WTC11 (cell line): ENCODE measurements at regions not wholly inside any gene's neighbourhood (a gene's known extent, or its start where the extent isn't known, plus 50 kb on each side); places are given as distances from the start of the nearest gene placed in this dataset.
A peak's percentile ranks its signal among the peaks of the same experiment; 100 is the strongest.

ENCODE experiments used
- ATAC-seq: fragments of 200-7000 bp; cut with Tn5 transposase; 2 replicates; pipeline ENCODE4 v1.10.0; 2021; ENCODE audit warnings: mild to moderate bottlenecking, moderate library complexity
- CTCF ChIA-PET: fragments of 300-600 bp; sonication (Branson Sonifier 250); formaldehyde crosslinking; loops from one replicate; lab custom pipeline; 2021; ENCODE audit warnings: antibody characterized with exemption; lab: Charles Lee
- POLR2A ChIA-PET: fragments of 350-600 bp; sonication (Branson Sonifier 250); formaldehyde crosslinking; loops from one replicate; lab custom pipeline; 2021; ENCODE audit warnings: antibody characterized with exemption; lab: Charles Lee
- DNase-seq: peaks from one replicate; pipeline ENCODE4 v3.0.0; 2021; ENCODE audit warnings: low spot score
- H3K27ac Mint-ChIP-seq: 2 replicates; pipeline ENCODE4 v1.8.0; 2021; ENCODE audit warnings: mixed read lengths
- H3K27me3 Mint-ChIP-seq: 2 replicates; pipeline ENCODE4 v1.8.0; 2021; ENCODE audit warnings: low read depth, mild to moderate bottlenecking, moderate library complexity, mixed read lengths
- H3K36me3 Mint-ChIP-seq: 2 replicates; pipeline ENCODE4 v1.8.0; 2021; ENCODE audit warnings: mixed read lengths
- H3K4me1 Mint-ChIP-seq: 2 replicates; pipeline ENCODE4 v1.8.0; 2022; ENCODE audit warnings: mixed read lengths
- H3K4me3 Mint-ChIP-seq: 2 replicates; pipeline ENCODE4 v1.8.0; 2021; ENCODE audit warnings: mild to moderate bottlenecking, moderate library complexity, mixed read lengths
- H3K9me3 Mint-ChIP-seq: 2 replicates; pipeline ENCODE4 v1.8.0; 2021; ENCODE audit warnings: mixed read lengths
- AR ChIP-seq: fragments of 250-450 bp; sonication (Bioruptor Pico); IDR thresholded peaks from 2 replicates; pipeline ENCODE4 v1.9.0; 2021; ENCODE audit warnings: mild to moderate bottlenecking
- ATF6 ChIP-seq: sonication (generic); formaldehyde crosslinking; IDR thresholded peaks from 2 replicates; pipeline ENCODE4 v1.8.1; 2023; ENCODE audit warnings: mild to moderate bottlenecking, missing genetic modification reagents
- CBFB ChIP-seq: sonication (generic); formaldehyde crosslinking; IDR thresholded peaks from 2 replicates; pipeline ENCODE4 v1.8.1; 2022; ENCODE audit warnings: mild to moderate bottlenecking, low read depth, missing genetic modification reagents
- ELF4 ChIP-seq: sonication (generic); formaldehyde crosslinking; IDR thresholded peaks from 2 replicates; pipeline ENCODE4 v1.8.1; 2022; ENCODE audit warnings: low read depth, mild to moderate bottlenecking, moderate library complexity, missing genetic modification reagents
- ESRRA ChIP-seq: sonication (generic); formaldehyde crosslinking; IDR thresholded peaks from 2 replicates; pipeline ENCODE4 v1.8.1; 2022; ENCODE audit warnings: mild to moderate bottlenecking, missing genetic modification reagents, borderline replicate concordance
- ETV6 ChIP-seq: sonication (generic); formaldehyde crosslinking; IDR thresholded peaks from 2 replicates; pipeline ENCODE4 v1.8.1; 2022; ENCODE audit warnings: mild to moderate bottlenecking, missing genetic modification reagents
- FOXJ3 ChIP-seq: sonication (generic); formaldehyde crosslinking; IDR thresholded peaks from 2 replicates; pipeline ENCODE4 v1.9.0; 2021; ENCODE audit warnings: missing genetic modification reagents, mild to moderate bottlenecking, borderline replicate concordance
- IRF2 ChIP-seq: sonication (generic); formaldehyde crosslinking; IDR thresholded peaks from 2 replicates; pipeline ENCODE4 v1.8.0; 2022; ENCODE audit warnings: low read depth, missing genetic modification reagents, borderline replicate concordance
- JAZF1 ChIP-seq: fragments of 250-450 bp; sonication (Bioruptor Pico); IDR thresholded peaks from 2 replicates; pipeline ENCODE4 v1.9.0; 2021; ENCODE audit warnings: moderate library complexity, mild to moderate bottlenecking, inconsistent platforms
- MLX ChIP-seq: sonication (generic); formaldehyde crosslinking; IDR thresholded peaks from 2 replicates; pipeline ENCODE4 v1.8.1; 2023; ENCODE audit warnings: mild to moderate bottlenecking, missing genetic modification reagents, moderate library complexity
- MXD4 ChIP-seq: fragments of 250-450 bp; sonication (Bioruptor Pico); IDR thresholded peaks from 2 replicates; pipeline ENCODE4 v1.8.0; 2021; ENCODE audit warnings: mild to moderate bottlenecking, moderate library complexity, borderline replicate concordance
- NFATC4 ChIP-seq: fragments of 250-450 bp; sonication (Bioruptor Pico); IDR thresholded peaks from 2 replicates; pipeline ENCODE4 v1.9.0; 2021; ENCODE audit warnings: mild to moderate bottlenecking
- NR3C1 ChIP-seq: sonication (generic); formaldehyde crosslinking; conservative IDR thresholded peaks from 2 replicates; pipeline ENCODE4 v1.8.1; 2023; ENCODE audit warnings: low read depth, mild to moderate bottlenecking, missing genetic modification reagents
- SMAD3 ChIP-seq: sonication (generic); formaldehyde crosslinking; IDR thresholded peaks from 2 replicates; pipeline ENCODE4 v1.8.0; 2022; ENCODE audit warnings: missing genetic modification reagents, mild to moderate bottlenecking, borderline replicate concordance
- SMAD4 ChIP-seq: sonication (generic); formaldehyde crosslinking; IDR thresholded peaks from 2 replicates; pipeline ENCODE4 v1.8.0; 2022; ENCODE audit warnings: mild to moderate bottlenecking, missing genetic modification reagents
- ZNF317 ChIP-seq: sonication (generic); formaldehyde crosslinking; IDR thresholded peaks from 2 replicates; pipeline ENCODE4 v1.8.1; 2023; ENCODE audit warnings: low read depth, mild to moderate bottlenecking, moderate library complexity, missing genetic modification reagents, borderline replicate concordance
- ZNF423 ChIP-seq: fragments of 250-450 bp; sonication (Bioruptor Pico); IDR thresholded peaks from 2 replicates; pipeline ENCODE4 v2.1.2; 2022; ENCODE audit warnings: mild to moderate bottlenecking, moderate library complexity
- ZNF671 ChIP-seq: fragments of 250-450 bp; sonication (Bioruptor Pico); IDR thresholded peaks from 2 replicates; pipeline ENCODE4 v1.8.0; 2021; ENCODE audit warnings: mild to moderate bottlenecking

- H3K4me3 Mint-ChIP-seq = no peak overlapping the region
- POLR2A ChIA-PET = no interaction called here
Observed at GRCh38 chr11:42837994-42838393, 473.8 kb upstream of the API5 start.

GRCh38 chr11:42840176-42840829, 471.5 kb upstream of the API5 start:
- Mint-ChIP-seq H3K27ac (no peak overlapping the region), H3K36me3 (no peaks in the 10 kb centered on the region), H3K4me3 (no peak overlapping the region), H3K9me3 (peaks cover 19% of the 10 kb centered on the region), H3K4me1 (peaks cover 36% of the 10 kb centered on the region), H3K27me3 (no peaks in the 10 kb centered on the region; the same call in 1 of the 2 replicates)
- ChIA-PET POLR2A (no interaction called here), CTCF (no interaction called here)
- no peak for ATAC-seq
- TF ChIP-seq MXD4 (CRISPR knock-in tag) = no peak
- DNase-seq = no peak

More at GRCh38 chr11:42837994-42838393, 473.8 kb upstream of the API5 start:
- no peak for TF ChIP-seq ETV6 (CRISPR knock-in tag)
- no peak for TF ChIP-seq IRF2 (CRISPR knock-in tag)
- TF ChIP-seq, all 79 proteins: peak for 0
- peaks cover 25% of the 10 kb centered on the region for H3K9me3 Mint-ChIP-seq
- H3K4me1 Mint-ChIP-seq = peaks cover 39% of the 10 kb centered on the region
- no peak for ATAC-seq
- peaks cover 3% of the 10 kb centered on the region for H3K27me3 Mint-ChIP-seq
- no peak overlapping the region for H3K27ac Mint-ChIP-seq
- H3K36me3 Mint-ChIP-seq = no peaks in the 10 kb centered on the region
- CTCF ChIA-PET = no interaction called here
- DNase-seq = no peak

- ATAC-seq = peak; percentile 18; the same call in 1 of the 2 replicates
- ChIA-PET POLR2A (no interaction called here), CTCF (no interaction called here)
- Mint-ChIP-seq H3K9me3 (peaks cover 18% of the 10 kb centered on the region), H3K27me3 (no peaks in the 10 kb centered on the region; the same call in 1 of the 2 replicates), H3K4me1 (peaks cover 34% of the 10 kb centered on the region)
- DNase-seq = no peak
- no peak for TF ChIP-seq ATF6 (CRISPR knock-in tag)
- no peak for TF ChIP-seq SMAD3 (CRISPR knock-in tag)
- TF ChIP-seq CBFB = no peak
- no peak for TF ChIP-seq MLX (CRISPR knock-in tag)
- TF ChIP-seq IRF2 (CRISPR knock-in tag) = no peak
- no peak for TF ChIP-seq AR (CRISPR knock-in tag)
- TF ChIP-seq ZNF671 (CRISPR knock-in tag) = no peak
- TF ChIP-seq JAZF1 (CRISPR knock-in tag) = no peak
- TF ChIP-seq SMAD4 (CRISPR knock-in tag) = no peak
- no peak for TF ChIP-seq NFATC4
- no peak for TF ChIP-seq ELF4 (CRISPR knock-in tag)
- TF ChIP-seq MXD4 (CRISPR knock-in tag) = no peak
- no peak for TF ChIP-seq ZNF423 (CRISPR knock-in tag)
- TF ChIP-seq NR3C1 (CRISPR knock-in tag) = no peak
- TF ChIP-seq ESRRA (CRISPR knock-in tag) = no peak
- no peak for TF ChIP-seq FOXJ3 (CRISPR knock-in tag)
- TF ChIP-seq ZNF317 (CRISPR knock-in tag) = no peak
- TF ChIP-seq, all 79 proteins: peak for 0
- H3K4me3 Mint-ChIP-seq = peak overlapping the region; percentile 43; the same call in 1 of the 2 replicates
- H3K36me3 Mint-ChIP-seq = no peaks in the 10 kb centered on the region
- no peak overlapping the region for H3K27ac Mint-ChIP-seq
Observed at GRCh38 chr11:42840860-42841259, 470.9 kb upstream of the API5 start.
